IMR-90 (cell line): ENCODE measurements at regions not wholly inside any gene's neighbourhood (a gene's known extent, or its start where the extent isn't known, plus 50 kb on each side); places are given as distances from the start of the nearest gene placed in this dataset.
A peak's percentile ranks its signal among the peaks of the same experiment; 100 is the strongest.
"Not testable (repeated sequence)": the region's sequence is repeated elsewhere in the genome, so short reads cannot be mapped to it uniquely, and the experiment has no call there.

ENCODE experiments used
- ATAC-seq: fragments of 200-7000 bp; cut with Tn5 transposase; 2 replicates; pipeline ENCODE4 v1.9.1; 2020; ENCODE audit warnings: low read depth, mild to moderate bottlenecking, moderate library complexity
- BruUV-seq: library from RNA; stranded (reverse); fragments of 400-500 nt; replicated peaks from 2 replicates; lab custom pipeline; 2021; lab: Mats Ljungman, UMichigan
- CTCF ChIA-PET: fragments of 300-600 bp; formaldehyde crosslinking; extraction: SDS; loops from one replicate; lab custom pipeline; 2021; ENCODE audit warnings: antibody characterized with exemption; lab: Yijun Ruan, JAX
- POLR2A ChIA-PET: fragments of 300-600 bp; sonication (Branson Sonifier 250); formaldehyde crosslinking; loops from one replicate; lab custom pipeline; 2022; ENCODE audit warnings: antibody characterized with exemption; ENCODE audit not compliant: unreplicated experiment; lab: Charles Lee
- DNase-seq: peaks from one replicate; pipeline ENCODE4 v3.0.0; 2013
- H2AFZ ChIP-seq: replicated peaks from 2 replicates; pipeline ENCODE3; 2013; ENCODE audit warnings: low read length, mild to moderate bottlenecking; ENCODE audit not compliant: poor library complexity
- H2AK5ac ChIP-seq: 2 replicates; pipeline ENCODE4 v1.6.1; 2013; ENCODE audit warnings: low read depth, low read length, inconsistent platforms
- H2AK9ac ChIP-seq: replicated peaks from 2 replicates; pipeline ENCODE3; 2013; ENCODE audit warnings: mild to moderate bottlenecking, low read depth, low read length, moderate library complexity; ENCODE audit not compliant: poor library complexity
- H2BK120ac ChIP-seq: 2 replicates; pipeline ENCODE4 v1.6.1; 2013; ENCODE audit warnings: low read depth, low read length, inconsistent platforms
- H2BK15ac ChIP-seq: 3 replicates; pipeline ENCODE4 v1.6.1; 2013; ENCODE audit warnings: low read depth, low read length, inconsistent platforms
- H2BK20ac ChIP-seq: 2 replicates; pipeline ENCODE4 v1.6.1; 2013; ENCODE audit warnings: low read depth, mild to moderate bottlenecking, inconsistent platforms, low read length, moderate library complexity
- H2BK5ac ChIP-seq: 2 replicates; pipeline ENCODE4 v1.6.1; 2013; ENCODE audit warnings: mild to moderate bottlenecking, low read depth, low read length, inconsistent platforms; ENCODE audit not compliant: poor library complexity, severe bottlenecking
- H3K14ac ChIP-seq: replicated peaks from 2 replicates; pipeline ENCODE4 v1.6.1; 2013; ENCODE audit warnings: low read depth, low read length, inconsistent platforms
- H3K18ac ChIP-seq: 2 replicates; pipeline ENCODE4 v1.6.1; 2013; ENCODE audit warnings: low read depth, low read length, control low read depth
- H3K23ac ChIP-seq: 2 replicates; pipeline ENCODE4 v1.6.1; 2013; ENCODE audit warnings: low read depth, low read length, inconsistent platforms
- H3K27ac ChIP-seq: 2 replicates; pipeline ENCODE4 v1.5.1; 2013; ENCODE audit warnings: mild to moderate bottlenecking, control low read depth, low read length; ENCODE audit not compliant: insufficient read depth
- H3K27me3 ChIP-seq: 2 replicates; pipeline ENCODE4 v1.6.1; 2013; ENCODE audit warnings: low read length; ENCODE audit not compliant: control insufficient read depth, insufficient read depth
- H3K36me3 ChIP-seq: 2 replicates; pipeline ENCODE4 v1.6.1; 2013; ENCODE audit warnings: low read length, mixed read lengths; ENCODE audit not compliant: control insufficient read depth, insufficient read depth
- H3K4ac ChIP-seq: 2 replicates; pipeline ENCODE4 v1.6.1; 2013; ENCODE audit warnings: low read depth, low read length, inconsistent platforms
- H3K4me1 ChIP-seq: 2 replicates; pipeline ENCODE4 v1.6.1; 2013; ENCODE audit warnings: low read length, mixed read lengths; ENCODE audit not compliant: control insufficient read depth, insufficient read depth
- H3K4me2 ChIP-seq: 2 replicates; pipeline ENCODE4 v1.6.1; 2013; ENCODE audit warnings: low read depth, mild to moderate bottlenecking, control low read depth, low read length, moderate library complexity
- H3K4me3 ChIP-seq: 2 replicates; pipeline ENCODE4 v1.5.1; 2013; ENCODE audit warnings: low read depth, mild to moderate bottlenecking, control low read depth, low read length, moderate library complexity; ENCODE audit not compliant: insufficient read depth
- H3K56ac ChIP-seq: 2 replicates; pipeline ENCODE4 v1.6.1; 2013; ENCODE audit warnings: low read length, inconsistent platforms; ENCODE audit not compliant: insufficient read depth; ENCODE audit errors: extremely low read depth
- H3K79me1 ChIP-seq, 2 experiments: 2 replicates each; pipeline ENCODE4 v1.6.1; 2013; ENCODE audit warnings: low read length in 2 of 2, inconsistent platforms in 1 of 2, low read depth in 1 of 2
- H3K9ac ChIP-seq: 2 replicates; pipeline ENCODE4 v1.6.1; 2013; ENCODE audit warnings: low read depth, low read length, control low read depth
- H3K9me1 ChIP-seq: 2 replicates; pipeline ENCODE4 v1.6.1; 2013; ENCODE audit warnings: low read length, inconsistent platforms; ENCODE audit not compliant: insufficient read depth
- H3K9me3 ChIP-seq: 2 replicates; pipeline ENCODE4 v1.6.1; 2013; ENCODE audit warnings: low read length; ENCODE audit not compliant: control insufficient read depth, insufficient read depth
- H4K20me1 ChIP-seq: 2 replicates; pipeline ENCODE4 v1.6.1; 2013; ENCODE audit warnings: low read length, inconsistent platforms; ENCODE audit not compliant: insufficient read depth
- H4K5ac ChIP-seq: 2 replicates; pipeline ENCODE4 v1.6.1; 2013; ENCODE audit warnings: mild to moderate bottlenecking, low read depth, low read length, control low read depth
- H4K8ac ChIP-seq, 2 experiments: 2 replicates each; pipeline ENCODE4 v1.6.1; 2013; ENCODE audit warnings: low read depth in 2 of 2, low read length in 2 of 2, control low read depth in 1 of 2, inconsistent platforms in 1 of 2
- H4K91ac ChIP-seq: 2 replicates; pipeline ENCODE4 v1.6.1; 2013; ENCODE audit warnings: low read depth, low read length, inconsistent platforms; ENCODE audit not compliant: insufficient read depth
- WGBS, 2 experiments: methylation state at CpG; one replicate each; pipeline versions ENCODE4 v1.1.5 to v1.1.7; 2013; ENCODE audit warnings: missing lambda C conversion rate in 2 of 2; ENCODE audit not compliant: insufficient read length in 1 of 2; ENCODE audit errors: extremely low coverage in 2 of 2; 5-methylcytosine and 5-hydroxymethylcytosine counted together
- dilution Hi-C: fragments of 300-500 bp; cut with HindIII; formaldehyde crosslinking; loops from one replicate; pipeline ENCODE4 v1.14.3; 2018; ENCODE audit warnings: low sequenced_read_pairs; ENCODE audit not compliant: unreplicated experiment
- in situ Hi-C: fragments of 300-500 bp; cut with MboI; formaldehyde crosslinking; loops from 3 replicates; pipeline ENCODE4 v1.14.3; 2019; ENCODE audit warnings: low sequenced_read_pairs, inconsistent platforms, mixed read lengths
- intact Hi-C: fragments of 100-400 bp; cut with micrococcal nuclease; formaldehyde crosslinking; loops from 2 replicates; pipeline ENCODE4 v1.10.0; 2022

DNA sequence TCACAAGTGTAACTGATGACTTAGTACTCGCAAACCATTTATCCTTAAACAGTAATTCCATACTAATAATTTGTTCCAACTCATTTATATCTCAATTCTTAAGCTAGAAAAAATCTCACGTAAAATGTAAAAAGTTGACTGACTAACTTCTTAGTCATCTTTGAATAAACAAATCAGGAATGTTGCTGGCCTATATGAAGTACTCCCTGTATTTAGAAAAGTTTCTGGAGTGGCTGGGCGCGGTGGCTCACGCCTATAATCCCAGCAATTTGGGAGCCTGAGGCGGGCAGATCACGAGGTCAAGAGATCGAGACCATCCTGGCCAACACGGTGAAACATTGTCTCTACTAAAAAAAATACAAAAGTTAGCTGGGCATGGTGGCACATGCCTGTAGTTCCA, 220.6 kb upstream of the FAM240B start:
- H3K9me1 ChIP-seq, H2BK120ac ChIP-seq, BruUV-seq, H4K8ac ChIP-seq, H4K91ac ChIP-seq, H2BK15ac ChIP-seq, H2AFZ ChIP-seq, DNase-seq, H2BK5ac ChIP-seq, H3K4me1 ChIP-seq, H3K23ac ChIP-seq, CTCF ChIA-PET, H3K4me2 ChIP-seq, intact Hi-C loops, in situ Hi-C loops, H3K4ac ChIP-seq, H3K27me3 ChIP-seq, H3K18ac ChIP-seq, POLR2A ChIA-PET, H2AK5ac ChIP-seq, H2AK9ac ChIP-seq, H3K14ac ChIP-seq, H3K36me3 ChIP-seq, H2BK20ac ChIP-seq, H3K79me1 ChIP-seq, H4K5ac ChIP-seq, dilution Hi-C loops, H3K9ac ChIP-seq, H3K27ac ChIP-seq, H3K4me3 ChIP-seq, H4K20me1 ChIP-seq, H3K56ac ChIP-seq, H3K9me3 ChIP-seq: not testable (repeated sequence)
- peak; percentile 46; the same call in 1 of the 2 replicates for ATAC-seq
- no CpG with 5 or more reads among the region's 9 CpGs for WGBS, 2 experiments

DNA sequence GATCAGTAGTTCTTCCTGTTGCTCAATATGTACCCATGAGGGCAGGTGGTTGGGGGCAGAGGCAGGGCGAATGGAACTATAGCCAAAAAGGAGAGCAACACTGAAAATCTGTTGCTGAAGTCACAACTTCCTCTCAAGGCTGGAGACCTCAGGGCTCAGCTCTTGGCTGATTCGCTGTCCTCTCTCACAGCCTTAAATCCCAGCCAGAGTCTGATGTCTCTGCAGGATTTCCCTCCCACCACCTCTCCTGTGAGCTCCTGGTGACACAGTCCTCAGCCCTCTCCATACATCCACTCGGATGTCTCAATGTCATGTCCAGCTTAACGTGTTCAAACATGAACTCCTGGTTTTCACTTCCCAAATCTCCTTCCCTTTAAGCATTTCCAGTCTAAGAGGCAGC, 218.7 kb upstream of the FAM240B start:
- CTCF ChIA-PET, H2AK5ac ChIP-seq, H2BK5ac ChIP-seq, H3K27ac ChIP-seq, H4K8ac ChIP-seq, H4K5ac ChIP-seq, H3K9ac ChIP-seq, in situ Hi-C loops, H2BK120ac ChIP-seq, H4K91ac ChIP-seq, H2BK20ac ChIP-seq, H3K18ac ChIP-seq, H3K56ac ChIP-seq, dilution Hi-C loops, H3K9me3 ChIP-seq, BruUV-seq, H2AK9ac ChIP-seq, H3K4me2 ChIP-seq, H3K9me1 ChIP-seq, H3K23ac ChIP-seq, DNase-seq, H4K20me1 ChIP-seq, H3K14ac ChIP-seq, H3K36me3 ChIP-seq, H3K27me3 ChIP-seq, POLR2A ChIA-PET, H2AFZ ChIP-seq, H3K4me3 ChIP-seq, intact Hi-C loops, ATAC-seq, H3K79me1 ChIP-seq, H3K4ac ChIP-seq, H2BK15ac ChIP-seq, H3K4me1 ChIP-seq: not testable (repeated sequence)
- no CpG with 5 or more reads among the region's 4 CpGs for WGBS, 2 experiments
